Osteoblast (primary cell): ENCODE measurements at regions not wholly inside any gene's neighbourhood (a gene's known extent, or its start where the extent isn't known, plus 50 kb on each side); places are given as distances from the start of the nearest gene placed in this dataset.

Experiments
- DNase-seq: peaks from one replicate; pipeline ENCODE4 v3.0.0; 2011; ENCODE audit warnings: low spot score, mixed read lengths; ENCODE audit not compliant: insufficient read length; ENCODE audit errors: missing footprints
- H2AFZ ChIP-seq: 2 replicates; pipeline ENCODE4 v1.6.0; 2011; ENCODE audit warnings: mild to moderate bottlenecking, low read length
- H3K27ac ChIP-seq: 2 replicates; pipeline ENCODE4 v1.5.1; 2011; ENCODE audit warnings: mild to moderate bottlenecking, low read depth, low read length, moderate library complexity
- H3K27me3 ChIP-seq: 2 replicates; pipeline ENCODE4 v1.6.0; 2012; ENCODE audit warnings: mild to moderate bottlenecking, control low read depth, inconsistent platforms, low read length, moderate library complexity; ENCODE audit not compliant: insufficient read depth
- H3K36me3 ChIP-seq: 2 replicates; pipeline ENCODE4 v1.5.1; 2011; ENCODE audit warnings: mild to moderate bottlenecking, low read length, control low read depth, moderate library complexity; ENCODE audit not compliant: insufficient read depth
- H3K4me1 ChIP-seq: 2 replicates; pipeline ENCODE4 v1.5.1; 2011; ENCODE audit warnings: mild to moderate bottlenecking, low read length, control low read depth, moderate library complexity; ENCODE audit not compliant: insufficient read depth
- H3K4me2 ChIP-seq: 2 replicates; pipeline ENCODE4 v1.6.0; 2011; ENCODE audit warnings: mild to moderate bottlenecking, low read length; ENCODE audit not compliant: insufficient read depth
- H3K4me3 ChIP-seq: fragments of 200-600 bp; sonication (generic); 3 replicates; pipeline ENCODE4 v1.5.1; 2012; ENCODE audit warnings: mild to moderate bottlenecking, low read length, inconsistent platforms; ENCODE audit not compliant: insufficient read depth
- H3K79me2 ChIP-seq: 2 replicates; pipeline ENCODE4 v1.6.0; 2012; ENCODE audit warnings: mild to moderate bottlenecking, low read length, control low read depth, inconsistent platforms; ENCODE audit not compliant: insufficient read depth
- H3K9me3 ChIP-seq: 2 replicates; pipeline ENCODE4 v1.5.1; 2011; ENCODE audit warnings: low read depth, low read length, control low read depth
- H4K20me1 ChIP-seq: 2 replicates; pipeline ENCODE4 v1.6.0; 2012; ENCODE audit warnings: mild to moderate bottlenecking, low read length, control low read depth; ENCODE audit not compliant: insufficient read depth
- TF ChIP-seq, protein P1 (sequence below): IDR thresholded peaks from 2 replicates; pipeline ENCODE4 v1.5.1; 2011; ENCODE audit warnings: mild to moderate bottlenecking, low read depth, low read length, moderate library complexity; ENCODE audit errors: extremely low read depth

GRCh38 chr5:57832875-57833274 lies 350.3 kb upstream of the ACTBL2 start:
- no peaks in the 10 kb centered on the region for H3K27me3 ChIP-seq
- no peaks in the 10 kb centered on the region for H3K79me2 ChIP-seq
- no peaks in the 10 kb centered on the region for H3K9me3 ChIP-seq
- H3K36me3 ChIP-seq: no peaks in the 10 kb centered on the region
- TF ChIP-seq, protein P1, sequence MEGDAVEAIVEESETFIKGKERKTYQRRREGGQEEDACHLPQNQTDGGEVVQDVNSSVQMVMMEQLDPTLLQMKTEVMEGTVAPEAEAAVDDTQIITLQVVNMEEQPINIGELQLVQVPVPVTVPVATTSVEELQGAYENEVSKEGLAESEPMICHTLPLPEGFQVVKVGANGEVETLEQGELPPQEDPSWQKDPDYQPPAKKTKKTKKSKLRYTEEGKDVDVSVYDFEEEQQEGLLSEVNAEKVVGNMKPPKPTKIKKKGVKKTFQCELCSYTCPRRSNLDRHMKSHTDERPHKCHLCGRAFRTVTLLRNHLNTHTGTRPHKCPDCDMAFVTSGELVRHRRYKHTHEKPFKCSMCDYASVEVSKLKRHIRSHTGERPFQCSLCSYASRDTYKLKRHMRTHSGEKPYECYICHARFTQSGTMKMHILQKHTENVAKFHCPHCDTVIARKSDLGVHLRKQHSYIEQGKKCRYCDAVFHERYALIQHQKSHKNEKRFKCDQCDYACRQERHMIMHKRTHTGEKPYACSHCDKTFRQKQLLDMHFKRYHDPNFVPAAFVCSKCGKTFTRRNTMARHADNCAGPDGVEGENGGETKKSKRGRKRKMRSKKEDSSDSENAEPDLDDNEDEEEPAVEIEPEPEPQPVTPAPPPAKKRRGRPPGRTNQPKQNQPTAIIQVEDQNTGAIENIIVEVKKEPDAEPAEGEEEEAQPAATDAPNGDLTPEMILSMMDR: no peak
- no peak overlapping the region for H3K4me2 ChIP-seq
- DNase-seq: no peak
- H3K4me1 ChIP-seq: peaks cover 12% of the 10 kb centered on the region
- H4K20me1 ChIP-seq: no peaks in the 10 kb centered on the region
- no peak overlapping the region for H3K27ac ChIP-seq
- H2AFZ ChIP-seq: peak overlapping the region; percentile 5
- H3K4me3 ChIP-seq: no peak overlapping the region

- Histone ChIP-seq H3K27ac (no peak overlapping the region), H3K9me3 (no peaks in the 10 kb centered on the region), H3K79me2 (no peaks in the 10 kb centered on the region), H4K20me1 (no peaks in the 10 kb centered on the region), H3K27me3 (no peaks in the 10 kb centered on the region), H3K4me2 (no peak overlapping the region), H3K4me1 (peaks cover 6% of the 10 kb centered on the region), H2AFZ (no peak overlapping the region), H3K36me3 (no peaks in the 10 kb centered on the region), H3K4me3 (no peak overlapping the region)
- TF ChIP-seq, protein P1: no peak
- DNase-seq: no peak
Observed at GRCh38 chr5:57831932-57832331, 349.3 kb upstream of the ACTBL2 start.

DNA sequence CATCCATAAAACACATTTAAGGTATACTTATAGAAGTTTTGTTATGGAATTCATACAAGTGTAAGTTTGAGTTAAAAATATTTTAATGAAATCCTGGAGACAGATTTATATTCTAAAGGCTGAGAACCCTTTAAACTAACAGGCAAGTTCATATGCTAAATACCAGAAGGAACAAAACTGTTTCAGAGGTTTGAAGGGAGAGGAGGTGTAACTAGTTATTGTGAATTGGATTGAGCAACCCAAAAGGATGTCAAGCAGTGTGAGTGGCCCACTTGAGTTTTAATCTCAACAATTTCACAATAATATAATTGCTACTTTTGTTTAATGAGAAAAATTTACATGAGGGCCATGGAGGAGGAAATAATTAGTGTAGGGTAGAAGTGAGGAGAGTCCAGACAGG lies 348.5 kb upstream of the ACTBL2 start:
- H3K27me3 ChIP-seq: no peaks in the 10 kb centered on the region
- no peak overlapping the region for H2AFZ ChIP-seq
- no peaks in the 10 kb centered on the region for H3K79me2 ChIP-seq
- peaks cover 6% of the 10 kb centered on the region for H3K4me1 ChIP-seq
- H3K9me3 ChIP-seq: no peaks in the 10 kb centered on the region
- DNase-seq: no peak
- H3K36me3 ChIP-seq: no peaks in the 10 kb centered on the region
- TF ChIP-seq, protein P1: no peak
- no peak overlapping the region for H3K27ac ChIP-seq
- no peak overlapping the region for H3K4me3 ChIP-seq
- no peak overlapping the region for H3K4me2 ChIP-seq
- H4K20me1 ChIP-seq: no peaks in the 10 kb centered on the region

DNA sequence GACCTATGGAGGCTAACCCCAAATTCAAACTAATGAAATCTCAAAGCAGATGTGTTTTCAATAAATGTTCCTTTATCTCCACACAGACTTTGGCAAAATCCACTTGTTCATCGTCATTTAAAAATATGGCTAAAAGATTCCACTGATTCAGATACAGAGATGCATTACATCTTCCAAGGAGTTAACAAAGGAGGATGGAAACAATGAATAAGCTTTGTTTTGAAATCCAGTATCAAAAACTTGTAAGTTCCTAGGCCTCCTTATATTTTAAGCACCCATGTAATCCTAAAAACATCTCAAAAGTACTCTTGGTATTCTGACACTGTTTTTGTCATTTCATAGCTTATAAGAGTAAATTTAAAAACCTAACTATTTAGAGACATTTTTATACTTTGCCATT lies 345.6 kb upstream of the ACTBL2 start:
- TF ChIP-seq, protein P1: no peak
- Histone ChIP-seq H2AFZ (no peak overlapping the region), H3K9me3 (no peaks in the 10 kb centered on the region)

More for the DNA sequence above, 345.6 kb upstream of the ACTBL2 start:
- H3K4me3 ChIP-seq: no peak overlapping the region
- no peaks in the 10 kb centered on the region for H3K79me2 ChIP-seq
- no peak overlapping the region for H3K4me2 ChIP-seq
- DNase-seq: no peak
- H3K4me1 ChIP-seq: peaks cover 26% of the 10 kb centered on the region
- no peaks in the 10 kb centered on the region for H3K36me3 ChIP-seq
- no peaks in the 10 kb centered on the region for H4K20me1 ChIP-seq
- H3K27me3 ChIP-seq: no peaks in the 10 kb centered on the region
- peak overlapping the region; percentile 25 for H3K27ac ChIP-seq
